HCT116 (cell line): ENCODE measurements at regions not wholly inside any gene's neighbourhood (a gene's known extent, or its start where the extent isn't known, plus 50 kb on each side); places are given as distances from the start of the nearest gene placed in this dataset.

Experiments
- ATAC-seq: fragments of 200-7000 bp; cut with Tn5 transposase; 2 replicates; pipeline ENCODE4 v1.9.1; 2020; ENCODE audit warnings: mild to moderate bottlenecking, moderate library complexity
- BruUV-seq: library from RNA; stranded (reverse); fragments of 400-500 nt; replicated peaks from 2 replicates; lab custom pipeline; 2021; lab: Mats Ljungman, UMichigan
- CTCF ChIA-PET: fragments of 300-600 bp; sonication (Branson Sonifier 250); formaldehyde crosslinking; loops from one replicate; lab custom pipeline; 2021; ENCODE audit warnings: antibody characterized with exemption; lab: Charles Lee
- POLR2A ChIA-PET: fragments of 300-600, 350-600 bp; sonication (Branson Sonifier 250); formaldehyde crosslinking; loops from one replicate; lab custom pipeline; 2021; ENCODE audit warnings: antibody characterized with exemption; lab: Charles Lee
- RAD21 ChIA-PET, 2 experiments: fragments of 300-600 bp; sonication (Branson Sonifier 250); formaldehyde crosslinking; loops; one replicate each; lab custom pipeline; 2023; ENCODE audit warnings: low total read pairs in 2 of 2; ENCODE audit not compliant: uncharacterized antibody in 2 of 2, unreplicated experiment in 2 of 2, low non-redundant PET in 1 of 2; lab: Charles Lee
- DNase-seq: peaks from one replicate; pipeline ENCODE4 v3.0.0-alpha.2; 2010; ENCODE audit warnings: low read depth, low spot score
- H2AFZ ChIP-seq: fragments of 200-600 bp; shearing (Covaris generic), sonication (generic); 2 replicates; pipeline ENCODE4 v1.6.1; 2017; ENCODE audit warnings: low read depth, mixed run types, mixed read lengths, antibody characterized with exemption, low read length; ENCODE audit not compliant: poor library complexity, severe bottlenecking
- H3K27ac ChIP-seq: 2 replicates; pipeline ENCODE4 v1.5.1; 2012; ENCODE audit warnings: low read depth, low read length
- H3K27me3 ChIP-seq: fragments of 200-600 bp; sonication (generic); 2 replicates; pipeline ENCODE4 v1.6.1; 2016; ENCODE audit warnings: mixed run types, low read length, mixed read lengths; ENCODE audit not compliant: insufficient read depth
- H3K36me3 ChIP-seq, 2 experiments: fragments of 200-500 bp in 1 of 2; fragments of 200-600 bp in 1 of 2; sonication (Bioruptor generic) in 1 of 2; sonication (generic) in 1 of 2; 2 replicates each; pipeline versions ENCODE4 v1.5.1 to v1.6.1; 2014 to 2016; ENCODE audit warnings: low read length in 2 of 2, inconsistent platforms in 1 of 2, mixed read lengths in 1 of 2, mixed run types in 1 of 2; ENCODE audit not compliant: insufficient read depth in 2 of 2, control insufficient read depth in 1 of 2
- H3K4me1 ChIP-seq, 2 experiments: fragments of 200-600 bp in 1 of 2; sonication (generic) in 1 of 2; 2 replicates each; pipeline versions ENCODE4 v1.5.1 to v1.6.1; 2012 to 2017; ENCODE audit warnings: low read length in 2 of 2, inconsistent platforms in 1 of 2, mild to moderate bottlenecking in 1 of 2, mixed read lengths in 1 of 2, mixed run types in 1 of 2, moderate library complexity in 1 of 2; ENCODE audit not compliant: insufficient read depth in 2 of 2, control insufficient read depth in 1 of 2
- H3K4me2 ChIP-seq: fragments of 200-600 bp; sonication (generic); 2 replicates; pipeline ENCODE4 v1.6.1; 2017; ENCODE audit warnings: mixed run types, low read length, mixed read lengths
- H3K4me3 ChIP-seq, 2 experiments: fragments of 200-600 bp in 1 of 2; sonication (generic) in 1 of 2; replicated peaks in 1 of 2; 2 replicates each; pipeline ENCODE4 v1.5.1; 2011 to 2016; ENCODE audit warnings: low read length in 2 of 2, control low read depth in 1 of 2, low read depth in 1 of 2, mild to moderate bottlenecking in 1 of 2, mixed read lengths in 1 of 2, mixed run types in 1 of 2
- H3K79me2 ChIP-seq: fragments of 200-600 bp; sonication (generic); 2 replicates; pipeline ENCODE4 v1.6.1; 2017; ENCODE audit warnings: mild to moderate bottlenecking, mixed run types, low read length, moderate library complexity, mixed read lengths; ENCODE audit not compliant: insufficient read depth
- H3K9ac ChIP-seq: fragments of 200-600 bp; sonication (generic); 2 replicates; pipeline ENCODE4 v1.6.1; 2016; ENCODE audit warnings: low read length, mixed read lengths
- H3K9me2 ChIP-seq: fragments of 200-600 bp; sonication (generic), shearing (Covaris generic); 2 replicates; pipeline ENCODE4 v1.6.1; 2017; ENCODE audit warnings: mixed run types, mild to moderate bottlenecking, moderate library complexity; ENCODE audit not compliant: insufficient read depth
- H3K9me3 ChIP-seq, 2 experiments: fragments of 200-500 bp in 1 of 2; fragments of 200-600 bp in 1 of 2; sonication (Bioruptor generic) in 1 of 2; sonication (generic) in 1 of 2; 2 replicates each; pipeline ENCODE4 v1.6.1; 2014 to 2017; ENCODE audit warnings: low read length in 2 of 2, mixed read lengths in 2 of 2, inconsistent platforms in 1 of 2, low read depth in 1 of 2, mild to moderate bottlenecking in 1 of 2, mixed run types in 1 of 2, moderate library complexity in 1 of 2; ENCODE audit not compliant: control insufficient read depth in 1 of 2, insufficient read depth in 1 of 2
- H4K20me1 ChIP-seq: fragments of 200-600 bp; sonication (generic), shearing (Covaris generic); 2 replicates; pipeline ENCODE4 v1.6.1; 2017; ENCODE audit warnings: mixed run types, mild to moderate bottlenecking, moderate library complexity; ENCODE audit not compliant: insufficient read depth
- ATF3 ChIP-seq: IDR thresholded peaks from 2 replicates; pipeline ENCODE4 v1.6.1; 2012
- CTCF ChIP-seq, 3 experiments: fragments of 200-600 bp in 1 of 3; sonication (generic) in 1 of 3; IDR thresholded peaks in 2 of 3; conservative IDR thresholded peaks in 1 of 3; 2 replicates each; pipeline ENCODE4 v1.5.1; 2012 to 2017; ENCODE audit warnings: low read depth in 2 of 3, low read length in 2 of 3, antibody characterized with exemption in 1 of 3, borderline replicate concordance in 1 of 3, control low read depth in 1 of 3, mild to moderate bottlenecking in 1 of 3, mixed read lengths in 1 of 3, mixed run types in 1 of 3, moderate library complexity in 1 of 3; ENCODE audit not compliant: insufficient read depth in 1 of 3
- POLR2A ChIP-seq: IDR thresholded peaks from 2 replicates; pipeline ENCODE4 v1.7.0; 2011; ENCODE audit warnings: borderline replicate concordance; ENCODE audit not compliant: insufficient read depth, insufficient read length; ENCODE audit errors: extremely low read depth
- POLR2AphosphoS5 ChIP-seq: IDR thresholded peaks from 2 replicates; pipeline ENCODE4 v1.6.1; 2011; ENCODE audit warnings: mild to moderate bottlenecking, low read depth, low read length, moderate library complexity
- TCF7L2 ChIP-seq: IDR thresholded peaks from 2 replicates; pipeline ENCODE4 v1.7.0; 2011; ENCODE audit warnings: borderline replicate concordance, inconsistent platforms; ENCODE audit not compliant: insufficient read depth, insufficient read length; ENCODE audit errors: extremely low read depth
- YY1 ChIP-seq: IDR thresholded peaks from 2 replicates; pipeline ENCODE4 v1.6.1; 2011; ENCODE audit warnings: low read length, low read depth, moderate library complexity, mild to moderate bottlenecking; ENCODE audit not compliant: insufficient replicate concordance; ENCODE audit errors: extremely low read depth
- ZBTB33 ChIP-seq: IDR thresholded peaks from 2 replicates; pipeline ENCODE4 v1.6.1; 2011; ENCODE audit warnings: mild to moderate bottlenecking, low read length, moderate library complexity; ENCODE audit not compliant: insufficient replicate concordance; ENCODE audit errors: extremely low read depth
- ZFX ChIP-seq: fragments of 450-650 bp; IDR thresholded peaks from 2 replicates; pipeline ENCODE4 v1.6.1; 2017
- intact Hi-C: fragments of 100-400 bp; cut with micrococcal nuclease; formaldehyde crosslinking; loops from 2 replicates; pipeline ENCODE4 v1.10.0; 2022

GRCh38 chr1:239274242-239274830 lies 112.0 kb upstream of the CHRM3 start:
- TF ChIP-seq POLR2AphosphoS5 (no peak), ZBTB33 (no peak), ZFX (no peak), POLR2A (no peak), YY1 (no peak), CTCF (IDR thresholded peaks at IDR 0.05 in 2 of 3, conservative IDR thresholded peaks at IDR 0.05 in 1 of 3; ENCODE audit: borderline replicate concordance in 1 of 3, insufficient read depth in 1 of 3, low read depth in 2 of 3, low read length in 2 of 3) (no peak), TCF7L2 (no peak), ATF3 (no peak)
- TF ChIP-seq, all 23 proteins: peak for 0
- H3K4me3 ChIP-seq: no peak overlapping the region
- H3K9me3 ChIP-seq: peaks cover 11 to 12% of the 10 kb centered on the region in 2 experiments; a peak in 2 of 4 replicates
- intact Hi-C loops: no loop called here
- H3K79me2 ChIP-seq: no peaks in the 10 kb centered on the region
- BruUV-seq: no TSS peak
- no peak overlapping the region for H3K4me2 ChIP-seq
- CTCF ChIA-PET: no interaction called here
- POLR2A ChIA-PET: no interaction called here
- no peak overlapping the region for H2AFZ ChIP-seq
- no peaks in the 10 kb centered on the region for H3K9me2 ChIP-seq
- ATAC-seq (no peak), DNase-seq (no peak)
- H3K4me1 ChIP-seq: no peaks in the 10 kb centered on the region
- no peak overlapping the region for H3K27ac ChIP-seq
- no peaks in the 10 kb centered on the region for H4K20me1 ChIP-seq
- H3K27me3 ChIP-seq: no peaks in the 10 kb centered on the region
- no peak overlapping the region for H3K9ac ChIP-seq
- no peaks in the 10 kb centered on the region for H3K36me3 ChIP-seq
- RAD21 ChIA-PET: no interaction called here
